NCI-H460 (cell line): ENCODE measurements at regions not wholly inside any gene's neighbourhood (a gene's known extent, or its start where the extent isn't known, plus 50 kb on each side); places are given as distances from the start of the nearest gene placed in this dataset.
"Not testable (repeated sequence)": the region's sequence is repeated elsewhere in the genome, so short reads cannot be mapped to it uniquely, and the experiment has no call there.

ENCODE experiments used
- DNase-seq: peaks from one replicate; pipeline ENCODE4 v3.0.0-alpha.2; 2016; ENCODE audit warnings: low read depth; ENCODE audit errors: extremely low read depth

DNA sequence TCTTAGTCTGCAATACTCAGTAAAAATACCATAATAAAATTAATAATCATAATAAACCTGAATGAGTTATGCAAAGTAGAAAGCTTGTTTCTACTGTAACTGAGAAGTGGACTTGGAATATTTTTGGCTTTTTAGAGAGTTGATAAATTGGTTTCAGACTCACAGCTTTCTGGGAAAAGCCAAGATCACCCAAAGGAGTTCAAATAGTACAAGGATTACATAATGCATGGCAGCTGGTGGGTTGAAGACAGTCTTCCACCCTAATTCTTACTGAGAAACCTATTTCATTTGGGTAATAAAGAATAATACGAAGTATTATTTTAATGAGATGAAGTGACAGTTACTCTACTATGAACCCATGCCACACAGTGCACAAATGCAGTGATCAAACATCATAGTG lies 139.4 kb upstream of the KLF12 start:
- no peak for DNase-seq

DNA sequence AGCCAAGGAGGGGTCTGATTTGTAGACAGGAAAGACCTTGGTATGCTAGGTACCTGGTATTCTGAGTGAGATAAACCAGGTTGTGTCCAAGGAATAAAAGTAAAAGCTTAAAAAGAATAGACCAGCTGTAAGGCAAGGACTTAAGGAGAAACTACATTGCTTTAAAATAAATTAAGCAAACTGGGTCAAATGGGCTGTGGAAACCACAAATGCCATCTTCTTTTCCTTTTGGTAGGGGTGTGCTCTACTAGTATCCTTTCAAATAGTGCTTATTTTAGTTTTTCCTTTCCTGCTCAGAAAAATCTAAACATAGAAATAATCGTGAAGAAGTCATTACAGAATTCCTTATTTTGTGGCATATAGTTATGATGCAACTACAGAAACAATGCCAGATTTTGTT lies 138.6 kb upstream of the KLF12 start:
- no peak for DNase-seq

DNA sequence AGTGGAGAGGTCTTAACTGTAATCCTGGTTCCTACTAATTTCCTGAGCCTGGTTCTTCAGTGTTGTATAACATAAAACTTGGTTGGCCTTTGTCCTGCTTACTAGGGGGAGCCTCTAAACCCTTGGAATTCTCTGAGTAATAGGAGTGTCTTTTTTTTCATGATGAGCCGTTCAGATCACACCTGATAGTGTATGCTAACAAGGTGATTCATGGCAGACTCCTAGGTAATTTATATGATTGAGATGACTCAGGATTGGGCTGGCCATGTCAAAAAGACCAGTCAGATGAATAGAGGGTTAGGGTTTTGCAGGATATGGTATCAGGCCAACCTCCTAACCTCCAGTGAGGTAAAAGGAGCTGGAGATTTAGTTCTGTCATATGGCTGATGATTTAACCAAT lies 135.8 kb upstream of the KLF12 start:
- DNase-seq: no peak

DNA sequence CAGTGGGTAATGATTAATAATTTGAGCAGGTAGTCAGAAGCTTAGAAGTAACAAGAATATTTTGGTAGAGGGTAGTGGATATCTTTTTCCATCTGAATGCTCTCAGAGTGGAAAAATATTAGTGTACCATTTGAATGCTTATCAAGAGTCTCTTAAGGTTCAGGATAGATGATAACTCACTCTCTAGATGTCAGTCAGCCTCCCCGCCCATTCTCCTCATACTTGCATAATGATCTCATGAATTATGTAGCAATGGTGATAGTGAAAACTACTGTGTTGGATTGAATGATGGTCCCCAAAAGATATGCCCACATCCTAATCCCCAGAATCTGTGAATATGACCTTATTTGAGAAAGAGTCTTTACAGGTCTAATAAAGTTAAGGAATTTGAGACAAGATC lies 132.7 kb upstream of the KLF12 start:
- DNase-seq: no peak

DNA sequence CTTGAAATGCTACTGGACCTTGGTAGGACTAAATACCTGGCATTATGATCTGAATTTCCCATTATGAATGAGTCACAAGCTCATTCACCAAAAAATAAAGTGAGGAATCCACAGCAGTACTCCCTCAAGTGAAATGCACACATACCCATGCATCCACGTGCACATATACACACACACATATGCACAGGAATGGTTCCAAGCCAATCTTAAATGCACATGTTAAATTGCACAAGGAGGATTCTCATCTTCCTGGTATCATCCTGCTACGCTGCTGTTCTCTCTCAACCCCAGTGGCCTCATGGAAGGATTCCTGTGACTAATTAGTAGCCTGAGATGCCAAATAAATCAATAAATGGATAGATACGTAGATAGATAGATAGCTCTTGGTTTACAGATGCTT lies 132.1 kb upstream of the KLF12 start:
- DNase-seq: no peak

DNA sequence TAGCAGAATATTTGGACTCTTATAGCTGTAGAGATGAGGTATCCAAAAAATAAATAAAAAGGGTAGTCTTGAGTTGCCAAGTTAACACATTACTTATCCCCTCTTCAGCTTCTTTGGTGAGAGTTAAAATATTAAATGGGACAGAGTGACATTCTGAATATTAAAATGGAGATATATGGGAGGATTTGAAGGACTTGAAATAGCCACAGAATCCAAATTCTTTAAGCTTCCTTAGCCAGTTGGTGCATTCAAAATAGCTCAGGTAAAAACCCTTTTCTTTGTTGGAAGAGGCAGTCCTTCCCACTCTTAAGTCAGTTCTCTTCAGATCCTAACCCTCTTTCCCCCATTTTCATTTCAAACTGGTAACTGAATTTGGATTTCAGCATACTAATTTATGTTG lies 130.1 kb upstream of the KLF12 start:
- DNase-seq: no peak

DNA sequence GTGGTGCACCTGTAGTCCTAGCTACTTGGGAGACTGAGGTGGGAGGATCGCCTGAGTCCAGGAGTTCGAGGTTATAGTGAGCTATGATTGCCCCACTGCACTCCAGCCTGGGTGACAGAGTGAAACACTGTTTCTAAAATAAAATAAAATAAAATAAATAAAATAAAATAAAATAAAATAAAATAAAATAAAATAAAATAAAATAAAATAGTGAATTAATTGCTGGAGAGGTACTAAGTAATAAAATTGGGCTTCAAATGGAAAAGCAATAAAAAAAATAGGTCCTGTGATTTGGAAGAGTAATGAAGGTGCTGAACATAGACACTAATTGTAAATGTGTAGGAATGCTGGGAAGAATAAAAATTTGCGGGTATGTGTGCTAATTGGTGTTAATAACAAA lies 126.2 kb upstream of the KLF12 start:
- not testable (repeated sequence) for DNase-seq

DNA sequence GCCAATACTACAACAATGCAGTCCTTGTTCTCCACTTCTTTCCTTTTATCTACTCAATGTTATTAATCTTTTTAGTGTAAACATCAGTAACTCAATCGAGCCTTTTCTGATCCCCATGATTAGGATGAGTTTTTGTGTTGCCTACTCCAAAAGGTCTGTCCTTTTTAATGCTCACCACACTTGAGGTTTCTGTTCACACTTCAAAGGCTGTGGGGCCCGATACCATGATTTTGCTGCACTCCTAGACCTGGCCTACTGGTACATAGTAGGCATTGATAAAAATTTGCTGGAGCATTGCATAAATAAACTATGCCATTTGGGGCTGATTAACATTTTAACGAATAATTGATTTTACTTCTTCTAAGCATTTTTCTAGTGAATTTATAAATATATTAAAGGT lies 125.4 kb upstream of the KLF12 start:
- no peak for DNase-seq

DNA sequence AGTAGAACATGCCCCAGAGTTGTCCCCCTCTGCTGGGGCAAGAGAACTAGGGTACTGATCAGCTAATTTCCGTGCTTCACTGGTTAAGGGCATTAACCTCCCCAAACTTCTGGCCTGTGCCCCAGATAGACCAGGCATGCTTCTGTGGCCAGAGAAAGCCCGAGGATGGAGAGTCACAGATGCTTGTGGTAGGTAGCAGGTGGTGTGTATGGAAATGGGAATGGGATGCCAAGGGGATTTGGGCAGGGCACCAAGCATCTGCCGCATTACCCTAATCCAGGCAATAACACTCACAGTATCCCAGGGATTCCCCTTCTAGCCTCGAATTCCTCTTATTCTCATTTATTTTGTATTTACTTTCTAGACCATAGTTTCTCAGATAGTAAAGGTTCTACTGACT lies 124.8 kb upstream of the KLF12 start:
- DNase-seq: no peak

DNA sequence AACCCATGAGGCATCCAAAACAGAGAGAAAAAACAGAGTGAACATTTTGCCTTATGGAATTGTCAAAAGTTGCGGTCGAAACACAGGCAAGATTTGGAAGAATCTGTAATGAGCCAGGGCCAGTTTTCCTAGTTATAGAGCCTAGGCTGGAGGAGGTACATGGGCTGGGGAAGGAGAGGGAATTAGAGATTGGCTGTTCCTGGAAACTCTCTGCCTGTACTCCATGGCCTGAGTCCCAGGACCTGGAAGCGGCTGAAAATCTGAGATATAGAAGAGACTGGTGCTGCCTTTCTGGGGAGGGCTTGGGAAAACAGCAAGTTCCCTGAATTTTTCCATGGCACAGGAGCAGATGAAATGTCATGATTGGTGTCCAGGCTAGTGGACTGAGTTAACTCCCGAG lies 122.8 kb upstream of the KLF12 start:
- DNase-seq: no peak

DNA sequence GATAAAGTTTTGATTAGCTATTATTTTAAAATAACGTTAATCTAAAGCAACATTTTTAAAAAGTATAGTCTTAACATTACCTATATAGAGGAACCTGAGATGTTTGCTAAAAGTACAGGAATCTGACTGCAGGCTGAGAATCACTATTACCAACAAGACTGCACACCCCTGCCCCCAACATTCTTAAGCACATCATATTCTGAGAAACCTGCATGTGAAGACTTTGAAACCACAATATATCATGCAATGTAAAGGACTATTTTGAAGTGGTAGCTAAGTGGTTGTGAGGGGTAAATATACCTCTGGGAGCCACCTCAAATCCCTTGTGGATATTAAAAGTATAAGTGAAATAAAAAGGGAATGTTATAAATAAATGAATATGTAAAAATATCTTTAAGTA lies 119.0 kb upstream of the KLF12 start:
- DNase-seq: no peak

DNA sequence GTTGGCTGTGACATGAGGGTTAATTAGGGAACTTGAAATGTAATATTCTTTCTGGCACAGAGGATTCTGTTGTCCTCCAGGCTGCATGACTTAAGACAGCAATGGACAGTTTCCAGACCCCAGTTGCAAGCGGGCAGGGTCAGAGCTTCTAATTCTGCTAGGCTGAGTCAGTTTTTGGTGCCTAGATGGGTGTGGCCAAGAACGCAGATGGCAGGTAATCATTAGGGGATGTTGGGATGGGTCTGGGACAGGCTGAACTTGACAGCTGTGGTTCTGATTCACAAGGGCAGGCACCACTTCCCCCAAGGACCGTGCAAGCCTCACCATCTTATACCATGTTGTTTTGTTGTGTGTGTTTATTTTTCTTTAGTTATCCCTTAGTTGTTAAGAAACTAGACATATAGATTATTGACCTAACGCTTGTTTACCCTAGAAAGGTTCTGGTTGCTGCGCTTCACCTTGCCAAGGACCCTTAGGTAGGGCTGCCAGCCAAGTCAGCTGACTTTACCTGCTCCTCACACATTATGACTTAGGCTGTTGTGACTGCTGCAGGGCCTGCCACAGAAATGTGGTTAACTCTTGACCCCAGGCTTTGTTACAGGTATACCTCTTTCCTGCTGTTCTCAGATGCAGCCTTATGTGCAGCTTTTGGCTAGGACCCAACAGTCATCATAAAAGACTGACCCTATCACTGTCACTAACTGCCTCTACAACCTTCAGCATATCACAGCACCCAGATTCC lies 117.7 kb upstream of the KLF12 start:
- DNase-seq: no peak

DNA sequence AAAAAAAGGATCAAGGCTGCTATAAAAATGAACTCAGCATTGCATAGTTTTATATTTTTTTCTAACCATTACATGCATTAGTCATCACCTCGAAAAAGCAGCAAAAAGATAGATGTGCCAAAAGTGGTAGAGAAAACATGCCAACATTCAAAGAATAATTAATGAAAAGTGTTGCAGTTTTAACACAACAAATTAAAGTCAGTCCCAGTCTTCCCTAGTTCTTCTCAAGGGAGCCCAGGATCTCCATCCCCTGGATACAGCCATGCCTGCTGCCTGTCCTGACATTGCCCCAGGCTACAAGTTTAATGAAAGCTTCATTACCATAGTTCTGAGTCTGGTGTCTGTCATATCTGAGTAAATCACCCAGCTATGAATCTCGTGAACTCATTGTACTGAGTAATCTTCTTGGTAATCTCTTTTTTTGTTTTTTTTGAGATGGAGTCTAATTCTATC lies 116.6 kb upstream of the KLF12 start:
- DNase-seq: no peak

DNA sequence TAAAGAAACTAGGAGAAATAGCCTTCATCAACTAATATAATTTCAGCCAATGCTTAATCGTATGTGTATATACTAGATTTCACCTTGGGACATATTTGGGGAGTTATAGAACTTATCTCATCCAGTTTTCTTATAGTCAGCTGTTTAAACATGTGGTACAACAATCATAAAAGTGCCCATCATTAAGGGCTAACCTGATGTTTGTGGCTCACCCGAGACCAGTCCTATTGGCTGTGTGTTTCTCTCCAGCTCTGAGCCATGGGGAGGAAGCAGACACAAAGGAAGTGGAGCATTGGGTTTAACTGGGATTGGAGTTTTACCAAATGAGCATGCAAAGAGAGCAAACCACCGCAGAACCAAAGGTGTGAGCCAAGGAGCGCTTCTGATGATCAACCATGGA lies 114.3 kb upstream of the KLF12 start:
- DNase-seq: no peak

DNA sequence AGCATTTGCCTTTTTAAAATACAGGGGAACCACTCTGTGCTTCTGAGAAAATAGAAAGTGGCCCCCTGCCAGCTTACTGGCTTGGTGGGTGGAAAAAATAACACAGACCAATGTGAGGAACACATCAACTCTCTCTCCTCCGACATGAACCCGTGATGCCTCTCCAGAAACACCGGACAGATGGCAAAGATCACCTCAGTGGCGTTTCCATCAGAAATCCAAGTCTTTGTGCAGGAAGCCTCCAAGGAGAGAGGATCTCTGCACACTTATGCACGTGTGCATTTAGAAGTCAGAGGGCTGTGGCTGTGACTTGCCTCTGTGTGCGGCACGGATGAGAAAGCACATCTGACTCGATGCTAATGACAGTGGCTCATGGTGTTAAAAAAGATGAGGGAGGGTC lies 112.3 kb upstream of the KLF12 start:
- no peak for DNase-seq

DNA sequence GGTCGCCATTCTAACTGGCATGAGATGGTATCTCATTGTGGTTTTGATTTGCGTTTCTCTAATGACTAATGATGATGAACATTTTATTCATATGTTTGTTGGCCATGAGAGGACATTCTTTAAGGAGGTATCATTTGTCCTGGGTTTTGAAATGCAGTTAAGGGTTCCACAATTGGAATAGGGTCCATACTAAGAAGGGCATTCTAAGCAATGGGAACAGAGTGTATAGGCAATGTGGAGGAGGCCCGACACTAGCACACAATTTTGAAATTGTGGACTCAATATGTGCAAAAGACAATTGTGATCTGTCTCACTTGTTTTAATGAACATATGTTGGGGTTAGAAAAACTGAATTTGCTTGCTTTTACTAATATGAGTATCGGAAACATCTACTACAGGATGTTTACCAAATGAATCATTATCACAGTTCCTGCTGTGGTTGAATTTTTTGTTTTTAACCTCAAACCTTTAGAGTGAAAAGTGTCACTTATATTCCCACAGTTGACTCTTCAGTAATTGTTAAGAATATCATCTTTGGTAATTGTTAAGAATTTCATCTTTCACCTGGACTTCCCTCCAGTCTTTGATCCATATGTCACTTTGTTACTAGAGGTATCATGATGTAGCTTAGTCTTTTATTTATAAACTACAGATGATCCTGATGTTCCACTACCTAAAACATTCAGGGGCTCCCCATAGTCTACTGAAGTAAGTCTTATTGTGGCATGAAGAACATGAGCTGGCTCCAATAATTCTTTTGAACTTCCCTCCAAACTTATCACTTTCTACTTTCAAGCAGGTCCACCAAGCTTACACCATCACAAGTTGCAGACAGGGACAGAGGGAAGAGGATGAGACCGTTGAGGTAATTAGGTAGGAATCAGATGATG lies 109.7 kb upstream of the KLF12 start:
- DNase-seq: no peak

DNA sequence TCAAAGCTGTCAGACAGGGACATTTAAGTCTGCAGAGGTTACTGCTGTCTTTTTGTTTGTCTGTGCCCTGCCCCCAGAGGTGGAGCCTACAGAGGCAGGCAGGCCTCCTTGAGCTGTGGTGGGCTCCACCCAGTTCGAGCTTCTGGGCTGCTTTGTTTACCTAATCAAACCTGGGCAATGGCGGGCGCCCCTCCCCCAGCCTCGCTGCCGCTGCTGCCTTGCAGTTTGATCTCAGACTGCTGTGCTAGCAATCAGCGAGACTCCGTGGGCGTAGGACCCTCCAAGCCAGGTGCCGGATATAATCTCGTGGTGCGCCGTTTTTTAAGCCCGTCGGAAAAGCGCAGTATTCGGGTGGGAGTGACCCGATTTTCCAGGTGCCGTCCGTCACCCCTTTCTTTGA lies 107.1 kb upstream of the KLF12 start:
- not testable (repeated sequence) for DNase-seq

DNA sequence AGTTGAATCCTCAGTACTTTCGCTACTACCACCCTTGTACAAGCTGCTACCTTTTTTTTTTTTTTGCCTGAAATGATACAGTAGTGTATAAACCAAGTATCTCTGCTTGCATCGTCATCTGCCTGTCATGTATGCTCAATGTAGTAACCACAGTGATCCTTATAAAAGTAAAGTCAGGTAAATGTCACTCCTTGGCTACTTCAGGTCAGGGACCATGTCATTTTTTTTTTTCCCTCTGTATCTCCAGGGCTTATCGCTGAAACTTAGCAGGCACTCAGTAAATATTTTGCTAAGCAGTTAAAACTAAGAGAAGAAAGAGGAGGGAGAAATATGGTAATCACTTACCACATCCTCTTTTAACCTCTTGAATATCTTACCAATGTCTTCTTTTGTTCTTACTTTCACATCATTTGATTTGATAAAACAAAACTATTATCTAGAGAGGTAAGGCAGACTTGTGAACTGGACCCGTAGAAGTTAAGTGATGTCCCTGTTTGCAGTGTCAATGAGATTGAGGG lies 96.8 kb upstream of the KLF12 start:
- no peak for DNase-seq

DNA sequence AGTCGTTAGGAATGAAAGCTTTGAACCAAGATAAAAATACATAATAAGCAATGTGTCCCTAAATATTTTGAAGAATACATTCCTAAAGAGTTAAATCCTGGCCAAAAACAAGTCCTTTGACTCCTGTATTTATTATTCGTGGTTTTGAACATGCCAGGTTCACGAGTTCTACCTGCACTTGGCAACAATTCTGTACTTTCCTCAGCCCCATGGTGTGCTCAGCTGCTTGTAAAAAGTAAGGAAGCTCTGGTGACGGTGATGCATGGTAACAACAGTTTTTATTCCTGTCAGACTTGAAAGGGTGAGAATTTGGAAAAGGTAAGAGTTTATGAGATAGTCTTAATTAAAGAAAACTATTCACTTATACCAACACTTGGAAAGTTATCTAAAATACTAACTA lies 95.0 kb upstream of the KLF12 start:
- no peak for DNase-seq

DNA sequence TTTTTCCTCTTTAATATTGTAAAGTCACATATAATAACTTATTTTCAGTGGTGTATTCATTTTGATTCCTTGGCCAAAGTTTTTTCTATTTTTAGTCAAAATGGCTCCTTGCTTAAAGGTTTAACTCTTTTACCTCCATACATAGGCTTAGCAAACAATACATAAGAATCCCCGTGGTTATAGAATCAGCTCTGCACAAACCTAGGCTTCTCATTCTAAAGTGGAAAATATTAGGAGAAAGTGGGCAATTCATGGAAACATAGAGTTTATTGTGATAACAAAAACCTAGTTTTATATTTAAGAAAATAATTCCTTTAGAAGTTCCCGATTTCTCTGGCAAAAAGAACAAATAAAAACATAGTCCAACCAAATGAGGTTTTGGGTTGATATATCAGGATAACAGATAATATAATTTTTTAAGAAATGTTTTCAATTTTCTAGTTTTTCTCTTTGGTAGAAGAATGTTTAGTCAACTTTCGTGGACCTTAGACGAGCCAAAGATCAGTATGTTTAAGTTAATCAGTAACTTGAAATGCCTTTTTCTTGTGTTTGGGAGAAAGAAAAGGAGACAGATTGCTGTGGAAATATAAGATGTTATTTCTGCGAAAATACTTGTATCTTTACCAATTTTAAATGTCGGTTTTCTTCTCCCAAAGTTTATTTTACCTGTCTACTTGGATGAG lies 93.4 kb upstream of the KLF12 start:
- DNase-seq: no peak

DNA sequence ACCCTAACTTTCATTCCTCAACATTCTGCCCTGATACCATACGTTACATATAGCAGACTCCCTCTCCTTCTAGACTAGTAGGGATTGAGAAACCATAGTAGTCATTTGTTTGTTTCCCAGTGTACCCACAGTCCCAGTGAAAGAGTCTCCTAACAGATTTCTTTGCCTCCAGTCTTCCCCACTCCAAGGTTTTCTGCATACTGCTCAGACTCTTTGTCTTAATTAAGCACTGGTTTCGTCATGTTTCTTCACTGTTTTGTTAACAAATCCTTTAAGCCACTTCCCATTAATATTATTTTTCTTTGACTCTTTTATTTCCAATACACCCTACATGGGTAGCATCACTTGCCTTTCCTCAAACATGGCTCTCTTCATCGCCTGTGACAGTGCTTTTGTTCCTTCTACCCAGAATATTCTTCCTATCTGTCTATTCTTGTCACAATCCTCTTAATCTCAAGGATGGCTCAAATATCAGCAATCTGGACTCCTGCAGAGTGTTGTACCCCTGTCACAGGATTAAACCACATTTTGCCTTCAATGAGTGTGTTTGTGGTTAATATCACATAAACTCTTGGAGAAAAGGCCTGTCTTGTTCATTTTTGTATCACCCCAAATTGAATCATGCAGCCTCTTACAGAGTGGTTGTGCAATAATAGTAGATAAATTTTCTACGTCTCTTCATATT lies 92.7 kb upstream of the KLF12 start:
- no peak for DNase-seq
